Activated CD4-positive, alpha-beta T cell treated with anti-CD3 and anti-CD28 coated beads for 36 hours (primary cell): ENCODE measurements at regions not wholly inside any gene's neighbourhood (a gene's known extent, or its start where the extent isn't known, plus 50 kb on each side); places are given as distances from the start of the nearest gene placed in this dataset.

Experiments used
- ATAC-seq: fragments of 200-7000 bp; cut with Tn5 transposase; one replicate; pipeline ENCODE4 v1.10.0; 2021; ENCODE audit warnings: mild to moderate bottlenecking, moderate library complexity
- CTCF ChIA-PET: fragments of 350-600 bp; sonication (Branson Sonifier 250); formaldehyde crosslinking; loops from one replicate; lab custom pipeline; 2021; ENCODE audit warnings: antibody characterized with exemption; lab: Charles Lee
- POLR2A ChIA-PET: fragments of 350-600 bp; sonication (Branson Sonifier 250); formaldehyde crosslinking; loops from one replicate; lab custom pipeline; 2021; ENCODE audit warnings: antibody characterized with exemption, inconsistent platforms; lab: Charles Lee
- DNase-seq: peaks from one replicate; pipeline ENCODE4 v3.0.0-alpha.2; 2020
- H3K27ac Mint-ChIP-seq: one replicate; pipeline ENCODE4 v1.8.0; 2021; ENCODE audit warnings: mixed read lengths
- H3K27me3 Mint-ChIP-seq: one replicate; pipeline ENCODE4 v1.8.0; 2021; ENCODE audit warnings: mixed read lengths
- H3K36me3 Mint-ChIP-seq: one replicate; pipeline ENCODE4 v1.8.0; 2021; ENCODE audit warnings: low read depth, mixed read lengths
- H3K4me1 Mint-ChIP-seq: one replicate; pipeline ENCODE4 v1.8.0; 2021; ENCODE audit warnings: mixed read lengths
- H3K4me3 Mint-ChIP-seq: one replicate; pipeline ENCODE4 v1.8.0; 2021; ENCODE audit warnings: mild to moderate bottlenecking, moderate library complexity, mixed read lengths
- H3K9me3 Mint-ChIP-seq: one replicate; pipeline ENCODE4 v1.8.0; 2021; ENCODE audit warnings: low read depth, mixed read lengths
- intact Hi-C, 2 experiments: fragments of 100-400 bp; cut with DNase I in 1 of 2; cut with micrococcal nuclease in 1 of 2; formaldehyde crosslinking; loops; one replicate each; pipeline versions ENCODE4 v1.14.2 to v1.15.1; 2022 to 2024; cut with DNase I, micrococcal nuclease

- H3K27me3 Mint-ChIP-seq: peaks cover 20% of the 10 kb centered on the region
- peaks cover 10% of the 10 kb centered on the region for H3K4me1 Mint-ChIP-seq
- H3K9me3 Mint-ChIP-seq: no peaks in the 10 kb centered on the region
- POLR2A ChIA-PET: no interaction called here
- CTCF ChIA-PET: interaction anchor here (0.8 to 1.8 kb wide), 2 partner anchors 11 to 280 kb away, joined by 5 to 9 read pairs; no protein-coding TSS in a partner anchor
- H3K36me3 Mint-ChIP-seq: no peaks in the 10 kb centered on the region
- no peak for ATAC-seq
- no peak overlapping the region for H3K27ac Mint-ChIP-seq
- intact Hi-C loops: no loop called here
- no peak for DNase-seq
- H3K4me3 Mint-ChIP-seq: no peak overlapping the region
Measured at GRCh38 chr17:27391427-27391826, 64.8 kb upstream of the KSR1 start.

- Mint-ChIP-seq H3K27ac (no peak overlapping the region), H3K9me3 (no peaks in the 10 kb centered on the region), H3K27me3 (peaks cover 22% of the 10 kb centered on the region), H3K36me3 (no peaks in the 10 kb centered on the region), H3K4me1 (no peaks in the 10 kb centered on the region), H3K4me3 (no peak overlapping the region)
- no peak for DNase-seq
- ATAC-seq: no peak
- intact Hi-C loops: no loop called here
- CTCF ChIA-PET: interaction anchor here (1.6 kb wide), 1 partner anchor 204 kb away, joined by 5 read pairs; no protein-coding TSS in a partner anchor
- POLR2A ChIA-PET: no interaction called here
Measured at GRCh38 chr17:27396045-27396444, 60.2 kb upstream of the KSR1 start.

GRCh38 chr17:27396941-27397340 lies 59.3 kb upstream of the KSR1 start:
- intact Hi-C loops: no loop called here
- no peak overlapping the region for H3K27ac Mint-ChIP-seq
- H3K9me3 Mint-ChIP-seq: no peaks in the 10 kb centered on the region
- ATAC-seq: no peak
- no peak overlapping the region for H3K4me3 Mint-ChIP-seq
- DNase-seq: no peak
- H3K4me1 Mint-ChIP-seq: no peaks in the 10 kb centered on the region
- no peaks in the 10 kb centered on the region for H3K36me3 Mint-ChIP-seq
- peaks cover 17% of the 10 kb centered on the region for H3K27me3 Mint-ChIP-seq
- ChIA-PET CTCF (interaction anchor here (1.4 to 1.6 kb wide), 2 partner anchors 15 to 203 kb away, joined by 3 to 5 read pairs; no protein-coding TSS in a partner anchor), POLR2A (no interaction called here)

- Mint-ChIP-seq H3K27me3 (peaks cover 12% of the 10 kb centered on the region), H3K36me3 (no peaks in the 10 kb centered on the region), H3K9me3 (no peaks in the 10 kb centered on the region), H3K4me1 (no peaks in the 10 kb centered on the region), H3K4me3 (no peak overlapping the region), H3K27ac (no peak overlapping the region)
- DNase-seq (no peak), ATAC-seq (no peak)
- ChIA-PET POLR2A (no interaction called here), CTCF (interaction anchor here (0.6 kb wide), 1 partner anchor 203 kb away, joined by 3 read pairs; no protein-coding TSS in a partner anchor)
- intact Hi-C loops: no loop called here
Measured at GRCh38 chr17:27398691-27399090, 57.6 kb upstream of the KSR1 start.

GRCh38 chr17:27400991-27401390 lies 55.3 kb upstream of the KSR1 start:
- peaks cover 2% of the 10 kb centered on the region for H3K27me3 Mint-ChIP-seq
- POLR2A ChIA-PET: interaction anchor here (0.6 kb wide), 1 partner anchor 1004 kb away, joined by 6 read pairs; no protein-coding TSS in a partner anchor
- CTCF ChIA-PET: interaction anchor here (1.0 kb wide), 1 partner anchor 195 kb away, joined by 4 read pairs; no protein-coding TSS in a partner anchor

GRCh38 chr17:27402943-27403342 lies 53.3 kb upstream of the KSR1 start:
- Mint-ChIP-seq H3K27me3 (no peaks in the 10 kb centered on the region), H3K9me3 (no peaks in the 10 kb centered on the region), H3K36me3 (no peaks in the 10 kb centered on the region), H3K4me1 (no peaks in the 10 kb centered on the region), H3K4me3 (no peak overlapping the region), H3K27ac (no peak overlapping the region)
- DNase-seq (no peak), ATAC-seq (no peak)
- CTCF ChIA-PET: interaction anchor here (1.1 to 1.3 kb wide), 2 partner anchors 9 to 22 kb away, joined by 3 read pairs; no protein-coding TSS in a partner anchor
- intact Hi-C loops: no loop called here
- POLR2A ChIA-PET: no interaction called here

More at GRCh38 chr17:27400991-27401390, 55.3 kb upstream of the KSR1 start:
- ATAC-seq (no peak), DNase-seq (no peak)
- no peak overlapping the region for H3K27ac Mint-ChIP-seq
- H3K9me3 Mint-ChIP-seq: no peaks in the 10 kb centered on the region
- intact Hi-C loops: no loop called here
- no peak overlapping the region for H3K4me3 Mint-ChIP-seq
- H3K4me1 Mint-ChIP-seq: no peaks in the 10 kb centered on the region
- no peaks in the 10 kb centered on the region for H3K36me3 Mint-ChIP-seq

- POLR2A ChIA-PET: no interaction called here
- intact Hi-C loops: no loop called here
- CTCF ChIA-PET: interaction anchor here (1.1 to 1.3 kb wide), 2 partner anchors 9 to 23 kb away, joined by 3 read pairs; no protein-coding TSS in a partner anchor
- DNase-seq (no peak), ATAC-seq (no peak)
- Mint-ChIP-seq H3K9me3 (no peaks in the 10 kb centered on the region), H3K4me1 (no peaks in the 10 kb centered on the region), H3K4me3 (no peak overlapping the region), H3K36me3 (no peaks in the 10 kb centered on the region), H3K27ac (no peak overlapping the region), H3K27me3 (no peaks in the 10 kb centered on the region)
Measured at GRCh38 chr17:27403480-27404005, 52.7 kb upstream of the KSR1 start.

- Mint-ChIP-seq H3K27me3 (no peaks in the 10 kb centered on the region), H3K4me1 (no peaks in the 10 kb centered on the region), H3K36me3 (no peaks in the 10 kb centered on the region), H3K27ac (no peak overlapping the region), H3K4me3 (no peak overlapping the region), H3K9me3 (no peaks in the 10 kb centered on the region)
- no peak for ATAC-seq
- POLR2A ChIA-PET: no interaction called here
- intact Hi-C loops: no loop called here
- CTCF ChIA-PET: no interaction called here
- DNase-seq: no peak
Measured at GRCh38 chr17:27404676-27405075, 51.6 kb upstream of the KSR1 start.
